ENCODE measurements at regions not wholly inside any gene's neighbourhood (a gene's known extent, or its start where the extent isn't known, plus 50 kb on each side); places are given as distances from the start of the nearest gene placed in this dataset.
"Not testable (repeated sequence)": the region's sequence is repeated elsewhere in the genome, so short reads cannot be mapped to it uniquely, and the experiment has no call there.

GRCh38 chr1:116841569-116842344 lies 68.0 kb upstream of the PTGFRN start:
- Mint-ChIP-seq H3K27me3 (ENCODE audit: low read depth) (no peaks in the 10 kb centered on the region), H3K4me3 (no peak overlapping the region), H3K9me3 (peaks cover 20% of the 10 kb centered on the region), H3K27ac (no peak overlapping the region), H3K36me3 (ENCODE audit: low read depth) (peaks cover 4% of the 10 kb centered on the region), H3K4me1 (ENCODE audit: low read depth) (peaks cover 6% of the 10 kb centered on the region)

GRCh38 chr1:116842654-116843053 lies 67.1 kb upstream of the PTGFRN start:
- H3K4me3 Mint-ChIP-seq, result no peak overlapping the region
- no peaks in the 10 kb centered on the region for H3K27me3 Mint-ChIP-seq (ENCODE audit: low read depth)
- peaks cover 10% of the 10 kb centered on the region for H3K4me1 Mint-ChIP-seq (ENCODE audit: low read depth)
- H3K36me3 Mint-ChIP-seq (ENCODE audit: low read depth), result no peaks in the 10 kb centered on the region
- no peak overlapping the region for H3K27ac Mint-ChIP-seq
- peaks cover 11% of the 10 kb centered on the region for H3K9me3 Mint-ChIP-seq

GRCh38 chr1:116844775-116845174 lies 64.9 kb upstream of the PTGFRN start:
- Mint-ChIP-seq H3K9me3 (peaks cover 9% of the 10 kb centered on the region), H3K27ac (no peak overlapping the region)

GRCh38 chr1:116847190-116847589 lies 62.5 kb upstream of the PTGFRN start:
- Mint-ChIP-seq H3K4me1 (ENCODE audit: low read depth) (peaks cover 17% of the 10 kb centered on the region), H3K9me3 (peaks cover 9% of the 10 kb centered on the region), H3K27me3 (ENCODE audit: low read depth) (no peaks in the 10 kb centered on the region), H3K4me3 (no peak overlapping the region), H3K27ac (peak overlapping the region; percentile 20), H3K36me3 (ENCODE audit: low read depth) (no peaks in the 10 kb centered on the region)

More at GRCh38 chr1:116844775-116845174, 64.9 kb upstream of the PTGFRN start:
- peaks cover 16% of the 10 kb centered on the region for H3K4me1 Mint-ChIP-seq (ENCODE audit: low read depth)
- H3K27me3 Mint-ChIP-seq (ENCODE audit: low read depth), result no peaks in the 10 kb centered on the region
- no peaks in the 10 kb centered on the region for H3K36me3 Mint-ChIP-seq (ENCODE audit: low read depth)
- no peak overlapping the region for H3K4me3 Mint-ChIP-seq

GRCh38 chr1:116847688-116848531 lies 61.8 kb upstream of the PTGFRN start:
- peak overlapping the region; percentile 4 for H3K27ac Mint-ChIP-seq
- H3K36me3 Mint-ChIP-seq (ENCODE audit: low read depth), result no peaks in the 10 kb centered on the region
- H3K27me3 Mint-ChIP-seq (ENCODE audit: low read depth), result no peaks in the 10 kb centered on the region
- H3K4me1 Mint-ChIP-seq (ENCODE audit: low read depth), result peaks cover 19% of the 10 kb centered on the region
- H3K9me3 Mint-ChIP-seq, result peaks cover 9% of the 10 kb centered on the region
- H3K4me3 Mint-ChIP-seq, result no peak overlapping the region

GRCh38 chr1:116850436-116850835 lies 59.3 kb upstream of the PTGFRN start:
- Mint-ChIP-seq H3K27me3 (ENCODE audit: low read depth) (no peaks in the 10 kb centered on the region), H3K4me3 (no peak overlapping the region)

GRCh38 chr1:116851189-116851588 lies 58.5 kb upstream of the PTGFRN start:
- H3K4me1 Mint-ChIP-seq (ENCODE audit: low read depth), result peaks cover 32% of the 10 kb centered on the region
- H3K9me3 Mint-ChIP-seq; H3K4me3 Mint-ChIP-seq; H3K27ac Mint-ChIP-seq; H3K27me3 Mint-ChIP-seq (ENCODE audit: low read depth); H3K36me3 Mint-ChIP-seq (ENCODE audit: low read depth): not testable (repeated sequence)

More at GRCh38 chr1:116850436-116850835, 59.3 kb upstream of the PTGFRN start:
- Mint-ChIP-seq H3K4me1 (ENCODE audit: low read depth) (peaks cover 34% of the 10 kb centered on the region), H3K36me3 (ENCODE audit: low read depth) (no peaks in the 10 kb centered on the region), H3K27ac (no peak overlapping the region), H3K9me3 (no peaks in the 10 kb centered on the region)

GRCh38 chr1:116851846-116852245 lies 57.9 kb upstream of the PTGFRN start:
- Mint-ChIP-seq H3K4me3 (no peak overlapping the region), H3K27ac (no peak overlapping the region), H3K4me1 (ENCODE audit: low read depth) (peaks cover 30% of the 10 kb centered on the region)

GRCh38 chr1:116852367-116852766 lies 57.3 kb upstream of the PTGFRN start:
- Mint-ChIP-seq H3K36me3 (ENCODE audit: low read depth) (no peaks in the 10 kb centered on the region), H3K27me3 (ENCODE audit: low read depth) (no peaks in the 10 kb centered on the region), H3K4me1 (ENCODE audit: low read depth) (peaks cover 28% of the 10 kb centered on the region), H3K4me3 (no peak overlapping the region), H3K9me3 (no peaks in the 10 kb centered on the region), H3K27ac (no peak overlapping the region)

More at GRCh38 chr1:116851846-116852245, 57.9 kb upstream of the PTGFRN start:
- H3K36me3 Mint-ChIP-seq (ENCODE audit: low read depth), result no peaks in the 10 kb centered on the region
- no peaks in the 10 kb centered on the region for H3K9me3 Mint-ChIP-seq
- no peaks in the 10 kb centered on the region for H3K27me3 Mint-ChIP-seq (ENCODE audit: low read depth)

GRCh38 chr1:116852910-116853309 lies 56.8 kb upstream of the PTGFRN start:
- Mint-ChIP-seq H3K4me1 (ENCODE audit: low read depth) (peaks cover 24% of the 10 kb centered on the region), H3K27me3 (ENCODE audit: low read depth) (no peaks in the 10 kb centered on the region), H3K4me3 (no peak overlapping the region), H3K36me3 (ENCODE audit: low read depth) (no peaks in the 10 kb centered on the region), H3K9me3 (no peaks in the 10 kb centered on the region), H3K27ac (no peak overlapping the region)

- H3K4me1 Mint-ChIP-seq (ENCODE audit: low read depth), result peaks cover 22% of the 10 kb centered on the region
- H3K27ac Mint-ChIP-seq, result no peak overlapping the region
- no peak overlapping the region for H3K4me3 Mint-ChIP-seq
- H3K9me3 Mint-ChIP-seq, result no peaks in the 10 kb centered on the region
- no peaks in the 10 kb centered on the region for H3K27me3 Mint-ChIP-seq (ENCODE audit: low read depth)
- no peaks in the 10 kb centered on the region for H3K36me3 Mint-ChIP-seq (ENCODE audit: low read depth)
Measured at GRCh38 chr1:116853680-116854402, 55.9 kb upstream of the PTGFRN start.

- H3K9me3 Mint-ChIP-seq, result no peaks in the 10 kb centered on the region
- H3K27me3 Mint-ChIP-seq (ENCODE audit: low read depth), result no peaks in the 10 kb centered on the region
- H3K36me3 Mint-ChIP-seq (ENCODE audit: low read depth), result no peaks in the 10 kb centered on the region
- H3K27ac Mint-ChIP-seq, result no peak overlapping the region
- peaks cover 21% of the 10 kb centered on the region for H3K4me1 Mint-ChIP-seq (ENCODE audit: low read depth)
- no peak overlapping the region for H3K4me3 Mint-ChIP-seq
Measured at GRCh38 chr1:116854403-116854690, 55.4 kb upstream of the PTGFRN start.

- no peaks in the 10 kb centered on the region for H3K36me3 Mint-ChIP-seq (ENCODE audit: low read depth)
- H3K4me3 Mint-ChIP-seq, result no peak overlapping the region
- H3K9me3 Mint-ChIP-seq, result no peaks in the 10 kb centered on the region
- H3K27me3 Mint-ChIP-seq (ENCODE audit: low read depth), result no peaks in the 10 kb centered on the region
- H3K4me1 Mint-ChIP-seq (ENCODE audit: low read depth), result peaks cover 21% of the 10 kb centered on the region
- no peak overlapping the region for H3K27ac Mint-ChIP-seq
Measured at GRCh38 chr1:116854716-116855115, 55.0 kb upstream of the PTGFRN start.

GRCh38 chr1:116855191-116855619 lies 54.5 kb upstream of the PTGFRN start:
- Mint-ChIP-seq H3K36me3 (ENCODE audit: low read depth) (no peaks in the 10 kb centered on the region), H3K9me3 (no peaks in the 10 kb centered on the region), H3K4me1 (ENCODE audit: low read depth) (peaks cover 18% of the 10 kb centered on the region), H3K27ac (no peak overlapping the region), H3K4me3 (no peak overlapping the region), H3K27me3 (ENCODE audit: low read depth) (no peaks in the 10 kb centered on the region)

All from T-helper 1 cell treated with Interleukin-12 subunit alpha and Interleukin-12 subunit beta and Interleukin-4 antibody, amounts not matched to agents 30 μg/mL and 1 μg/mL, for 36 hours (primary cell).